ENCODE measurements at regions not wholly inside any gene's neighbourhood (a gene's known extent, or its start where the extent isn't known, plus 50 kb on each side); places are given as distances from the start of the nearest gene placed in this dataset.

DNA sequence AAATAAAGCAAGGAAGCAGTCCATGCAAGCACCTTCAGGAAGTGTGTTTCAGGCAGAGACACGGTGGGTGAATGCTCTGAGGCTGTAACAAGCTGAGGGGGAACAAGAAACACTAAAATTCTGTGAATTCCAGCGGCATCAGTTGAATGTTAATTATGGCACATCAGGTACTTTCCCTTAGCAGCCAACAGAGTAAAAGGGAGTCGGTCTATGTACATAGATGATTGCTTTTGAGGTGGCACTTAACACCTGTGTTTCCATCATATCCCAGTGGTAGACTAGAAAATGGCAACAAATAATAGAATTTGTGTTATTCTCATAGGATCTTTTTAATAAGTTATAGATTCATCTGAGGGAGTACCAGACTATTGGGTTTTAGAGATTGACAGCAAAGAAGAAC is 481.0 kb upstream of the KLF6 start:
- Histone ChIP-seq H3K4me1 (peaks cover 3 to 45% (median 14%) of the 10 kb centered on the region in 6 donors), H3K27ac (peak overlapping the region in 4 of 8 donors; percentile 51 to 78 (median 70)), H3K27me3 (replicated peaks in 1 of 7) (no peaks in the 10 kb centered on the region), H3K4me3 (no peak overlapping the region), H3K9me3 (no peaks in the 10 kb centered on the region), H3K36me3 (no peaks in the 10 kb centered on the region)
- intact Hi-C loops (cut with DNase I; ENCODE audit: low total_unique reads) = no loop called here
- no peak for DNase-seq
- 39 to 62% (median 49%) methylated on average over 3 of the region's 3 CpGs for WGBS, 5 donors
- TF ChIP-seq POLR2A (IDR thresholded peaks at IDR 0.05) = no peak
- TF ChIP-seq, protein P1, sequence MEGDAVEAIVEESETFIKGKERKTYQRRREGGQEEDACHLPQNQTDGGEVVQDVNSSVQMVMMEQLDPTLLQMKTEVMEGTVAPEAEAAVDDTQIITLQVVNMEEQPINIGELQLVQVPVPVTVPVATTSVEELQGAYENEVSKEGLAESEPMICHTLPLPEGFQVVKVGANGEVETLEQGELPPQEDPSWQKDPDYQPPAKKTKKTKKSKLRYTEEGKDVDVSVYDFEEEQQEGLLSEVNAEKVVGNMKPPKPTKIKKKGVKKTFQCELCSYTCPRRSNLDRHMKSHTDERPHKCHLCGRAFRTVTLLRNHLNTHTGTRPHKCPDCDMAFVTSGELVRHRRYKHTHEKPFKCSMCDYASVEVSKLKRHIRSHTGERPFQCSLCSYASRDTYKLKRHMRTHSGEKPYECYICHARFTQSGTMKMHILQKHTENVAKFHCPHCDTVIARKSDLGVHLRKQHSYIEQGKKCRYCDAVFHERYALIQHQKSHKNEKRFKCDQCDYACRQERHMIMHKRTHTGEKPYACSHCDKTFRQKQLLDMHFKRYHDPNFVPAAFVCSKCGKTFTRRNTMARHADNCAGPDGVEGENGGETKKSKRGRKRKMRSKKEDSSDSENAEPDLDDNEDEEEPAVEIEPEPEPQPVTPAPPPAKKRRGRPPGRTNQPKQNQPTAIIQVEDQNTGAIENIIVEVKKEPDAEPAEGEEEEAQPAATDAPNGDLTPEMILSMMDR (IDR thresholded peaks at IDR 0.05 in 8 of 11, conservative IDR thresholded peaks at IDR 0.05 in 3 of 11) = no peak
- TF ChIP-seq POLR2AphosphoS5 (IDR thresholded peaks at IDR 0.05) = no peak

DNA sequence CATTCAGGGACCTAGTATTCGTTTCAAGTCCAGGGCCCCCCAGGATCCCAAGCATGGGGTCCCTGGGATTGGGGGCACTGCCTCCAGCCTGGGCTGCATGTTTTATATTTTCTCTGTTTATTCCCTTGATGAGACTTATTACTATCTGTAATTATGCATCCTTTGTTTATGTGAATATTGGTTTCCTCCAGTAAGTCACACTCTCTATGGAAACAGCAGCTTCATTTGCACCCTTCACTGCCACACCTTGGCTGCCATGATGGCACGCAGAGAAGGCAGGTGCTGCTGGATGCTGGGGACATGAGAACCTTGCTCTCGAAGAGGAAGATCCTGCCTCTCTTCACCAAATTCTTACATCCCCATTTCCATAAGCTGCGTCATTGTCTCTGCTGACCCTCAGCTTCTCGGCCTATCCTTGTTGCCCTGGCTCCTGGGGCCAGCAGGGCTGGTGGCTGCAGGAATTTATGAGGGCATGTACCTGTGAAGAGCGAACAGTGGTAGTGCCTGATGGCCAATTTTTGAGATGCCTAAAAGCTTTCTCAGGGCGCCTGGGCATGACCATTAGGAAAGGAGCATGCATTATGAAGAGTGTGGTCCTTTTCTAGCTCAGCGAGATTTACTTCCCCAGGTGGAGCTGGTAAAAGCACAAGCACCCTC is 479.3 kb upstream of the KLF6 start:
- Histone ChIP-seq H3K9me3 (no peaks in the 10 kb centered on the region), H3K27me3 (replicated peaks in 1 of 7) (no peaks in the 10 kb centered on the region), H3K4me3 (no peak overlapping the region), H3K27ac (peak overlapping the region in 1 of 8 donors; percentile 47), H3K36me3 (no peaks in the 10 kb centered on the region), H3K4me1 (peaks cover 6 to 43% (median 14%) of the 10 kb centered on the region in 6 donors)
- 68 to 90% (median 79%) methylated on average over 8 of the region's 8 CpGs for WGBS, 5 donors
- no peak for DNase-seq
- intact Hi-C loops (cut with DNase I; ENCODE audit: low total_unique reads) = no loop called here
- TF ChIP-seq, protein P1 (IDR thresholded peaks at IDR 0.05 in 8 of 11, conservative IDR thresholded peaks at IDR 0.05 in 3 of 11) = no peak
- no peak for TF ChIP-seq POLR2A (IDR thresholded peaks at IDR 0.05)
- TF ChIP-seq POLR2AphosphoS5 (IDR thresholded peaks at IDR 0.05) = no peak

DNA sequence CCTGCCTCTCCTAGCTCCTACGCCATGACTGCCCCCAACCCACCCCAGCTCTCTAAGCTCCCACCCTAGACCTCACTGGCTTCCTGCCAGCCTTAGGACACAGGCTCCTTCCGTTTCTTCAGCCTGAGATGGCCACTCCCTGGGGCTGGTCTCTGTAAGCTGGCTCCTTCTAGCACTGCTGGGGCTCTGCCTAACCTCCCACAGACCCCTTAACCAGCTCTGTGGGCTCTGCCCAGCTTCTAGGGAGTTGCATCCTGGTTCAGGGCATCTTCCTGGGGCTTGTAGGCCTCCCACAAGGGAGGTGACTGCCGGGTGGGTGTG is 478.6 kb upstream of the KLF6 start:
- WGBS, 5 donors = 25 to 69% (median 66%) methylated on average over 2 to 3 of the region's 3 CpGs
- peaks cover 6 to 48% (median 14%) of the 10 kb centered on the region in 6 donors for H3K4me1 ChIP-seq
- H3K9me3 ChIP-seq = no peaks in the 10 kb centered on the region
- intact Hi-C loops (cut with DNase I; ENCODE audit: low total_unique reads) = no loop called here
- no peak for DNase-seq
- peak overlapping the region in 3 of 8 donors; percentile 10 to 47 (median 35) for H3K27ac ChIP-seq
- no peak overlapping the region for H3K4me3 ChIP-seq
- H3K27me3 ChIP-seq (replicated peaks in 1 of 7) = no peaks in the 10 kb centered on the region
- TF ChIP-seq POLR2AphosphoS5 (IDR thresholded peaks at IDR 0.05) = no peak
- TF ChIP-seq, protein P1 (IDR thresholded peaks at IDR 0.05 in 8 of 11, conservative IDR thresholded peaks at IDR 0.05 in 3 of 11) = no peak
- no peak for TF ChIP-seq POLR2A (IDR thresholded peaks at IDR 0.05)
- no peaks in the 10 kb centered on the region for H3K36me3 ChIP-seq

DNA sequence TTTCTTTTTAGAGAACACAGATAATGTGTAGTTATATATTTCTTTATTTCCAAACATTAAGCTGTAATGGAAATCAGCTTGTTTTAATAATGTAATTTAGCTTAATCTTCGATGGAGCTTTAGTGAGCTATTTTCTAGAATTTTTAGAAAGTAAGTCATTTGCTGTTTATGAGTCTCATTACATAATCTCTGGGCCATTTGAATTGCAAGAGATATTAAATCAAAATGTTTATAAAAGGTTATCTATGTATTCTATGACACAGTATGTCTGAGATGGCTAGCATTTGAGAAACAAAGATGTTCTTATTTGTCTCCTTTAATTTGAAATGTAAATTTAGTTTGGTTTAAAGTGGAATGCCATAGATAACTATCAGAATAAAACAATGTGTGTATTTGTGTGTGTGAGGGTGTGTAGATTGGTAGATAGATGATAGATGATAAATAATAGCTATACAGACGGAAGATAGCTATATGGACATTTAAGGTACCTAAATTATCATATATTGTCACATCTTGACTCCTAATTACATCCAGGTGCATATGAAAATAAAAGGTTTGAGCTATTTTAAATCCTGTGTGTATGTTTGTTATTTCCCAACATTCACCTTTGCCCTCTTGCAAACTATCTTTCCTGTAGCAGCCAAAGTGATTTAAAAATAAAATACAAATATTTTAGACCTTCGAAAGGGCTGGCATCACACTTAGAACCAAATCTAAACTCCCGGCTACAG is 478.0 kb upstream of the KLF6 start:
- no peaks in the 10 kb centered on the region for H3K36me3 ChIP-seq
- H3K4me3 ChIP-seq = no peak overlapping the region
- H3K4me1 ChIP-seq = peaks cover 6 to 48% (median 14%) of the 10 kb centered on the region in 6 donors
- WGBS, 5 donors = 71 to 91% (median 79%) methylated on average over 4 of the region's 4 CpGs
- intact Hi-C loops (cut with DNase I; ENCODE audit: low total_unique reads) = no loop called here
- peak overlapping the region in 3 of 8 donors; percentile 10 to 47 (median 35) for H3K27ac ChIP-seq
- no peak for TF ChIP-seq POLR2AphosphoS5 (IDR thresholded peaks at IDR 0.05)
- TF ChIP-seq, protein P1 (IDR thresholded peaks at IDR 0.05 in 8 of 11, conservative IDR thresholded peaks at IDR 0.05 in 3 of 11) = no peak
- TF ChIP-seq POLR2A (IDR thresholded peaks at IDR 0.05) = no peak
- no peaks in the 10 kb centered on the region for H3K27me3 ChIP-seq (replicated peaks in 1 of 7)
- no peaks in the 10 kb centered on the region for H3K9me3 ChIP-seq
- DNase-seq = no peak
